KOPT-K1 (cell line): ENCODE measurements at regions not wholly inside any gene's neighbourhood (a gene's known extent, or its start where the extent isn't known, plus 50 kb on each side); places are given as distances from the start of the nearest gene placed in this dataset.

Experiments
- H3K27ac ChIP-seq: fragments of 200-600 bp; sonication (generic); 2 replicates; pipeline ENCODE4 v1.5.1; 2016; ENCODE audit warnings: antibody characterized with exemption, mild to moderate bottlenecking, low read depth, low read length; ENCODE audit not compliant: poor library complexity, severe bottlenecking
- H3K36me3 ChIP-seq: fragments of 200-600 bp; sonication (generic); 2 replicates; pipeline ENCODE4 v1.5.1; 2017; ENCODE audit warnings: antibody characterized with exemption, mild to moderate bottlenecking, low read length, moderate library complexity; ENCODE audit not compliant: insufficient read depth
- H3K9me3 ChIP-seq: fragments of 200-600 bp; sonication (generic); 2 replicates; pipeline ENCODE4 v1.5.1; 2017; ENCODE audit warnings: antibody characterized with exemption, low read length, mild to moderate bottlenecking; ENCODE audit not compliant: insufficient read depth, poor library complexity, severe bottlenecking

- no peak overlapping the region for H3K27ac ChIP-seq
- no peaks in the 10 kb centered on the region for H3K36me3 ChIP-seq
- no peaks in the 10 kb centered on the region for H3K9me3 ChIP-seq
These were observed 50.3 kb upstream of the FNDC1 start for GRCh38 chr6:159118924-159119323.

GRCh38 chr6:159117563-159117962, 51.6 kb upstream of the FNDC1 start:
- no peaks in the 10 kb centered on the region for H3K9me3 ChIP-seq
- no peak overlapping the region for H3K27ac ChIP-seq
- H3K36me3 ChIP-seq = no peaks in the 10 kb centered on the region

DNA sequence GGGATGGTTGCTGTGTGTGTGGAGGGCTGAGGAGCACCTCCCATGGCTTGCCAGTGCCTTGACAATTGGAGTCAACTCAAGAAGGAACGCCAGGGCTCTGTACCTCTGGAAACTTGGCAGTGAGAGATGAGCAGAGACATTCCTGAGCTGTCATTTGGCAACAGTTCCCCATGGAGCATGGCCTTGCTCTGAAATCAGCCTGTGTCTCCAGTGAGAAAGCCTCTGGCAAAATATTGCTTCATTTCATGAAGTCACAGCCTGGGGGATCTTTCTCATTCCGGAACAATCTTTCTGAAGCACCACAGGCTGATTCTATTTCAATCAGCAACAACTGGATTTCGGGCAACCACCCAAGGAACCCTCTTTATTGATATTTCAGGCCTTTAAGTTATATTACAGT, 52.2 kb upstream of the FNDC1 start:
- H3K27ac ChIP-seq = no peak overlapping the region

DNA sequence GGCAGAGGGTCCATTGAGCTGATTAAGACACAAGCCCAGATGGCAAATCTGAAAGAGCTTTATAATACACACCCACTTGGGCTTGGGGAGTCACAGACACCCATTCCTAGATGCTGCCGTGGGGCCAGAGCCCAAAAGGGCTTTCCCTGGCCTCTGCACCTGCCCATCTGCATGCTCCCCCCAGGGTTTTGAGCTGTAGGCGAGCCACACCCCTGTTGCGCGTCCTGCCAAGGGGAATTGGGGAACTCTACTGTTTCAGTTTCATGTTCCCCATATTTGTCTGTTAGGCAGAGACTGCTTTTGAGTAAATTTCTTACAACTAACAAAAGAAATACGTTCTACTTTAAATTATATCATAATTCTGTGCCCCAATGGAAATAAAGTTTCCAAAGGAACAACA, 52.9 kb upstream of the FNDC1 start:
- no peaks in the 10 kb centered on the region for H3K9me3 ChIP-seq
- no peaks in the 10 kb centered on the region for H3K36me3 ChIP-seq
- no peak overlapping the region for H3K27ac ChIP-seq

More for the DNA sequence above, 52.2 kb upstream of the FNDC1 start:
- H3K36me3 ChIP-seq = no peaks in the 10 kb centered on the region
- no peaks in the 10 kb centered on the region for H3K9me3 ChIP-seq

DNA sequence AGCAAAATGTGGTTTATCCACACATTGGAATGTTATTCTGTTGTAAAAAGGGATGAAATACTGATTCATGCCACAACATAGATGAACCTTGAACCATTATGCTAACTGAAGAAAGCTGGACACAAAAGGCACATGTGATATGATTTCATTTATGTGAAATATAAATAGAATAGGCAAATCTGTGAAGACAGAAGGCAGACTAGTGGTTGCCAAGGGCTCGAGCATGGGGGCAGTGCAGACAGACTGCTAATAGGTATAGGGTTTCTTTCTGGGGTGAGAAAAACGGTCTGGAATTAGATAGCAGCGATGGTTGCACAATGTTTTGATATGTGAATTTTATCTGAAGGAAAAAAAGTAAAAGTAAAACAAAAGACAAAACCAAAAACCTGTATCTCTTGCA, 54.6 kb upstream of the FNDC1 start:
- Histone ChIP-seq H3K36me3 (no peaks in the 10 kb centered on the region), H3K27ac (no peak overlapping the region), H3K9me3 (no peaks in the 10 kb centered on the region)

- Histone ChIP-seq H3K36me3 (no peaks in the 10 kb centered on the region), H3K27ac (no peak overlapping the region), H3K9me3 (no peaks in the 10 kb centered on the region)
These were observed 56.0 kb upstream of the FNDC1 start for GRCh38 chr6:159113223-159113622.

- no peaks in the 10 kb centered on the region for H3K9me3 ChIP-seq
- no peak overlapping the region for H3K27ac ChIP-seq
- H3K36me3 ChIP-seq = no peaks in the 10 kb centered on the region
These were observed 56.5 kb upstream of the FNDC1 start for GRCh38 chr6:159112714-159113113.

- no peaks in the 10 kb centered on the region for H3K9me3 ChIP-seq
- H3K36me3 ChIP-seq = no peaks in the 10 kb centered on the region
- no peak overlapping the region for H3K27ac ChIP-seq
These were observed 58.5 kb upstream of the FNDC1 start for GRCh38 chr6:159110748-159111147.

DNA sequence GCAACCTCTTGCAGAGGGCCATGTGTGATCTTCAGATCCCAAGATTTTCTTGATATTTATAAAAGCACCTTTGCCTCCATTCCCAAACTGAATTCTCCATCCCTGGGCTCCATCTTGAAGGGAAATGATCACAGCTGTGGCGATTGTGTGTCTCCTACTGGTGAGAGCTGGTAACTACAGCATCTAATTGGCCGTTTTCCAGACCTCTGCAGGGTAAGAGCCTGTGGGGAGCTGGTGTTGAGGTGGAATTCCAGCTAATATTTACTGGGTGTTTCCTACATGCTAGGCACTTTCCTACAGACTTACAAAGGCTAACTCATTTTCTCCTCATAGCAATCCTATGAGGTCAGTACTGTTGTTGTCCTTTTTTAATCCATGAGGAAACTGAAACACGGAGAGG, 59.2 kb upstream of the FNDC1 start:
- Histone ChIP-seq H3K9me3 (no peaks in the 10 kb centered on the region), H3K36me3 (no peaks in the 10 kb centered on the region), H3K27ac (no peak overlapping the region)

- Histone ChIP-seq H3K9me3 (no peaks in the 10 kb centered on the region), H3K36me3 (no peaks in the 10 kb centered on the region), H3K27ac (no peak overlapping the region)
These were observed 59.8 kb upstream of the FNDC1 start for GRCh38 chr6:159109391-159109790.

- Histone ChIP-seq H3K27ac (peak overlapping the region; percentile 89), H3K36me3 (no peaks in the 10 kb centered on the region), H3K9me3 (no peaks in the 10 kb centered on the region)
These were observed 60.7 kb upstream of the FNDC1 start for GRCh38 chr6:159108426-159108985.

- Histone ChIP-seq H3K27ac (peak overlapping the region; percentile 89), H3K36me3 (no peaks in the 10 kb centered on the region), H3K9me3 (no peaks in the 10 kb centered on the region)
These were observed 61.5 kb upstream of the FNDC1 start for GRCh38 chr6:159107451-159108260.

DNA sequence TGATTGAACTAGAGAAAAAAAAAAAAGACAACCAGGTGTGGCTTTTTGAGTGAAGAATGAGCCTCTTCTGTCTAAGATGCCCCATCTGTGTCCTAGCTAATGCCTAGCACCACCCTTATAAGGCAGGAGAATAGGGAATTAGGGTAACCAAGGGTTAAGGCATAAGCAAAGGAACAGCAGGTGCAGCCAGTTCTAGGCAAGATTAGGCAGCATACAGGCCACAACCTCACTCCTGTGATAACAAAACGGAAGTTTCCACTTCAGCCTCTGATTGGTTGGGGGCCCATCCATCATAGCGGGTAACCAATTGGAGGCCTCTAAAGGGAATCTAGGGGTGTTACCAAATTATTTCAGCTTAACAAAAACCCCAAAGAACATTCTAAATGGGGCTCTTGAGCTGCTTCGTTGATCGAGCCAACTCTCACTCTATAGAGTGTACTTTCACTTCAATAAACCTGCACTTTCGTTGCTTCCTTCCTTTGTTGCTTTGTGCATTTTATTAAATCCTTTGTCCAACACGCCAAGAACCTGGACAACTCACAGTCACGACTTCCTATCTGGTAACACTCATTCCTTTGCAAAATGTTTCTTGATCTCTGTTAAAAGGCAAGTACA, 61.9 kb upstream of the TAGAP start:
- Histone ChIP-seq H3K36me3 (no peaks in the 10 kb centered on the region), H3K27ac (peak overlapping the region; percentile 89), H3K9me3 (no peaks in the 10 kb centered on the region)

GRCh38 chr6:159105716-159106115, 60.9 kb upstream of the TAGAP start:
- H3K27ac ChIP-seq = peak overlapping the region; percentile 89
- H3K36me3 ChIP-seq = no peaks in the 10 kb centered on the region
- H3K9me3 ChIP-seq = no peaks in the 10 kb centered on the region

GRCh38 chr6:159104931-159105330, 60.1 kb upstream of the TAGAP start:
- Histone ChIP-seq H3K36me3 (no peaks in the 10 kb centered on the region), H3K27ac (peak overlapping the region; percentile 89), H3K9me3 (no peaks in the 10 kb centered on the region)
